ENCODE measurements at regions not wholly inside any gene's neighbourhood (a gene's known extent, or its start where the extent isn't known, plus 50 kb on each side); places are given as distances from the start of the nearest gene placed in this dataset.

DNA sequence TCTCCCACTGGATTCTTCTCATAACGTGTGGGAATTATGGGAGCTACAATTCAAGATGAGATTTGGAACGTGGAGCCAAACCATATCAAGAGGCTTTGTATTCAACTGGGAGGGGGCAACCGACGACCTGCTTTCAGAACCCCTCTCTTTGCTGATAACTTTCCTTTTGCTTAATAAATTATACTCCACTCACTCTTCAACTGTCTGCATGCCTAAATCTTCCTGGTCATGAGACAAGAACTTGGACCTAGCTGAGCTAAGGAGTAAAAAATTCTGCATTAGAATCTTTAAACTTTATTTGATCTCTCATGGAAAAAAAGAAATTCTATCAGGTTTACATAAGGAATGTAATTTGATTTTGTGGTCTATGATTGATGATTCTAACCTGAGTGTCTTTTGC is 86.7 kb upstream of the CYYR1 start:
- no peak for TF ChIP-seq CTCF (conservative IDR thresholded peaks at IDR 0.05; ENCODE audit: low read length)
- no peak for TF ChIP-seq EZH2phosphoT487 (IDR thresholded peaks at IDR 0.05; ENCODE audit: borderline replicate concordance)

Measured in Loucy (cell line).